Mesothelial cell of epicardium (in vitro differentiated cells): ENCODE measurements at regions not wholly inside any gene's neighbourhood (a gene's known extent, or its start where the extent isn't known, plus 50 kb on each side); places are given as distances from the start of the nearest gene placed in this dataset.

ENCODE experiments used
- DNase-seq, 2 experiments: peaks; one replicate each; pipeline ENCODE4 v3.0.0; 2021; ENCODE audit warnings: low spot score in 2 of 2; ENCODE audit not compliant: unreplicated experiment in 2 of 2
- H3K27ac Mint-ChIP-seq: 2 replicates; pipeline ENCODE4 v1.8.0; 2021; ENCODE audit warnings: mixed read lengths
- H3K27me3 Mint-ChIP-seq: 2 replicates; pipeline ENCODE4 v1.8.0; 2021; ENCODE audit warnings: low read depth, mixed read lengths
- H3K36me3 Mint-ChIP-seq: 2 replicates; pipeline ENCODE4 v1.8.0; 2021; ENCODE audit warnings: mixed read lengths
- H3K4me1 Mint-ChIP-seq: 2 replicates; pipeline ENCODE4 v1.8.0; 2021; ENCODE audit warnings: mixed read lengths
- H3K4me3 Mint-ChIP-seq: 2 replicates; pipeline ENCODE4 v1.8.0; 2021; ENCODE audit warnings: mild to moderate bottlenecking, moderate library complexity, mixed read lengths
- H3K9me3 Mint-ChIP-seq: 2 replicates; pipeline ENCODE4 v1.8.0; 2021; ENCODE audit warnings: mixed read lengths
- CTCF ChIP-seq: fragments of 200-600 bp; sonication (generic); IDR thresholded peaks from one replicate; pipeline ENCODE4 v1.5.0; 2021; ENCODE audit warnings: antibody characterized with exemption; ENCODE audit not compliant: unreplicated experiment

GRCh38 chr13:65868099-65868498 is 1362.0 kb downstream of the PCDH9 start:
- TF ChIP-seq CTCF: no peak
- Mint-ChIP-seq H3K27me3 (no peaks in the 10 kb centered on the region), H3K27ac (no peak overlapping the region), H3K9me3 (peaks cover 6% of the 10 kb centered on the region), H3K36me3 (no peaks in the 10 kb centered on the region), H3K4me3 (no peak overlapping the region), H3K4me1 (no peaks in the 10 kb centered on the region)
- DNase-seq: no peak

- DNase-seq: no peak
- no peak overlapping the region for H3K4me3 Mint-ChIP-seq
- H3K9me3 Mint-ChIP-seq: peaks cover 6% of the 10 kb centered on the region
- H3K27me3 Mint-ChIP-seq: no peaks in the 10 kb centered on the region
- H3K4me1 Mint-ChIP-seq: no peaks in the 10 kb centered on the region
- no peaks in the 10 kb centered on the region for H3K36me3 Mint-ChIP-seq
- no peak overlapping the region for H3K27ac Mint-ChIP-seq
- no peak for TF ChIP-seq CTCF
Observed at GRCh38 chr13:65866138-65866537, 1364.0 kb downstream of the PCDH9 start.

GRCh38 chr13:65865206-65865605 is 1364.9 kb downstream of the PCDH9 start:
- no peak overlapping the region for H3K4me3 Mint-ChIP-seq
- no peak for DNase-seq
- no peak for TF ChIP-seq CTCF
- peaks cover 6% of the 10 kb centered on the region for H3K9me3 Mint-ChIP-seq
- H3K27me3 Mint-ChIP-seq: no peaks in the 10 kb centered on the region
- H3K4me1 Mint-ChIP-seq: no peaks in the 10 kb centered on the region
- H3K36me3 Mint-ChIP-seq: no peaks in the 10 kb centered on the region
- no peak overlapping the region for H3K27ac Mint-ChIP-seq

DNA sequence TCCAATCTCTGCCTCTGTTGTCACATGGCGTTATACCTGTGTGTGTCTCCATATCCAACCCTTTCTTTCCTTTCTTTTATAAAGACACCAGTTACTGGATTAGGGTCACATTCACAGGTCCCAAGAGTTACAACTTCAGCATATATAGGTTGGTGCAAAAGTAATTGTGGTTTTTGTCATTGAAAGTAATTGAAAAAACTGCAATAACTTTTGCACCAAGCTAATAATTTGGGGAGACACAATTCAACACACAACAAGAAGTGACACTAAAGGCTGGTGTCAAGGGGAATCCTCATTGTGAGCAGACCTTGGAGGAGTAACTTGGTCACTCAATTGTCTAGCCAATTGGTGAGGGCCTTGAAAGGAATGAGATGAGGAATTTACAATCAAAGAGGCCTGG is 1366.1 kb downstream of the PCDH9 start:
- H3K36me3 Mint-ChIP-seq: no peaks in the 10 kb centered on the region
- no peaks in the 10 kb centered on the region for H3K27me3 Mint-ChIP-seq
- no peak for DNase-seq
- H3K4me3 Mint-ChIP-seq: no peak overlapping the region
- TF ChIP-seq CTCF: no peak
- no peak overlapping the region for H3K27ac Mint-ChIP-seq
- H3K4me1 Mint-ChIP-seq: no peaks in the 10 kb centered on the region
- H3K9me3 Mint-ChIP-seq: peaks cover 6% of the 10 kb centered on the region

- no peak for TF ChIP-seq CTCF
- H3K36me3 Mint-ChIP-seq: no peaks in the 10 kb centered on the region
- no peaks in the 10 kb centered on the region for H3K4me1 Mint-ChIP-seq
- H3K27ac Mint-ChIP-seq: no peak overlapping the region
- H3K4me3 Mint-ChIP-seq: no peak overlapping the region
- peaks cover 3% of the 10 kb centered on the region for H3K9me3 Mint-ChIP-seq
- DNase-seq: no peak
- no peaks in the 10 kb centered on the region for H3K27me3 Mint-ChIP-seq
Observed at GRCh38 chr13:65860306-65860705, 1369.8 kb downstream of the PCDH9 start.

GRCh38 chr13:65857942-65858565 is 1372.1 kb downstream of the PCDH9 start:
- no peak for TF ChIP-seq CTCF
- Mint-ChIP-seq H3K27me3 (no peaks in the 10 kb centered on the region), H3K4me1 (peaks cover 8% of the 10 kb centered on the region), H3K9me3 (no peaks in the 10 kb centered on the region), H3K4me3 (no peak overlapping the region), H3K36me3 (no peaks in the 10 kb centered on the region), H3K27ac (no peak overlapping the region)
- no peak for DNase-seq
